Renal cortex interstitium (tissue), 11 donors: ENCODE measurements at regions not wholly inside any gene's neighbourhood (a gene's known extent, or its start where the extent isn't known, plus 50 kb on each side); places are given as distances from the start of the nearest gene placed in this dataset.
"Not testable (repeated sequence)": the region's sequence is repeated elsewhere in the genome, so short reads cannot be mapped to it uniquely, and the experiment has no call there.

ENCODE experiments used
- DNase-seq, 11 donors: peaks; one replicate each; pipeline ENCODE4 v3.0.0-alpha.2; 2013; ENCODE audit warnings: low read depth in 9 of 11, low spot score in 4 of 11; ENCODE audit errors: extremely low read depth in 1 of 11

DNA sequence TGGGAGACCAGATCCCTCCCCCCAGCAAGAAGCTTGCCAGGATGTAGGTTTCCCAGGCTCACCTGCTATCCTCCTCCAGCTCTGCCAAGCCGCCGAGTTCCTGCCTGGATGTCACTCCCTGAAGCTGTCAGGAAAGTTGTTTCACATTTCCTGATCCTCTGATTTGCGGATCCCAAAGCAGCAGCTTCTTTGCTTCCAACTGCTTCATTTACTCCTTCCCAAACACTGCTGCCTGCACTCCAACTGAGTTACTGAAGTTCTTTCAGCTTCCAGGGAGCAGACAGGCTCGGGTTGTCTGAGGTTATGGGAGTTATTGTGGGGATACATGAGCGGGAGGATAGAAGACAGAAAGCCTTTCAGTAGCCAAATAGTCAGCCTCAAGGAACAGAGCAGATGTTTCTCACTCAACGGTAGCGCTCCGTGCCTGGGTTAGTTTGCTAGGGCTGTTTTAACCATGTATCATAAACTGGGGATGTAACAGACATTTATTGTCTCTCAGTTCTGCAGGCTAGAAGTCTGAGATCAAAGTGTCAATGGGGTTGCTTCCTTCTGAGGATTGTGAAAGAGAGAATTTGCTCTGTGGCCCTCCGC lies 516.0 kb downstream of the REEP3 start:
- no peak for DNase-seq

DNA sequence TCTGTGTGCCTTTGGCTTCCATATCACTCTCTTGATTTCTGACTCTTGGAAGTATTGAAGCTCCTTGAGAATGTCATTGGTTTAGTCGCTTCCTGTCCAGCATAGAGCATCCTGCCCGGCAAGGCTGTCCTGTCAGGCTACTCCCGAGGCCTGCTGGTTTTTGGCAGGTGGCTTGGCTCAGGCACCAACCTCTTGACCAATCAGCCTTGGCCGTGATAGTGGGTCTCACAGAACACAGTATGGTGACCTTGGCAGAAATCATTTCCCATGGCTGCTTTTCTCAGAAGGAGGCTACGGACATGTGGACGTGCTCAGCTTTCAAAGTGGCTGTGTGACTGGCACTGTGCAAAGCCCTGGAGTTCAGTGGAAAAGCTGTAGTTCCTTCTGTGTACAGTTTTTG lies 516.9 kb downstream of the REEP3 start:
- no peak for DNase-seq

DNA sequence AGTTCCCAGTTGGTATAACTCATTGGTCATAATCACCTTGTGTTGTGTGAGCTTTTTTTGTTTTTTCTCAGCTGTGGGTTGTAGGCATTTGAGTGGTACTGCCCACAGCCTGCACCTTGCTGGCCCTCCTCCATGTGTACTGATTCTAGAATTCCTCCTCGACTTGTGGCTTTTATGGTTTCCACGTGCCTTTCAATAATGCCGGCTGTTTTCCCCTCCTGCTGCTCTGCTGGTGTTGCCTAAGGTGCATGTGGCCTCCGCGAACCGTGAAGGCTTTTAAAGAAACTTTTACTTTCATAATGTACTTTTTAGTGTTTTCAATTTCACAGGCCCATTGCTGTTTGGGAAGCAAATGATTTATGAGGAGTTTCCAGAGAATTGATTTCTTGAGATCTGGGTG lies 518.0 kb downstream of the REEP3 start:
- DNase-seq = peak in 1 of 11 donors; percentile 13

DNA sequence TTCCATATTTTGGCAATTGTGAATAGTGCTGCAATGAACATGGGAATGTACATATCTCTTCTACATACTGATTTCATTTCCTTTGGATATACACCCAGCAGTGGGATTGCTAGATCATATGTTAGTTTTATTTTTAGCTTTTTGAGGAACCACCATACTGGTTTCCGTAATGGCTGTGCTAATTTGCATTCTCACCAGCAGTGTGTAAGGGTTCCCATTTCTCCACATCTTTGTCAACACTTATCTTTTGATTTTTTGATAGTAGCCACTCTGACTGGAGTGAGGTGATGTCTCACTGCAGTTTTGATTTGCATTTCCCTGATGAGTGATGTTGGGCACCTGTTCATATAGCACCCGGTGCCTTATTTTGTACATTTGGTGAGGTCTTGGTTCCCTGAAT lies 519.6 kb downstream of the REEP3 start:
- DNase-seq = no peak

DNA sequence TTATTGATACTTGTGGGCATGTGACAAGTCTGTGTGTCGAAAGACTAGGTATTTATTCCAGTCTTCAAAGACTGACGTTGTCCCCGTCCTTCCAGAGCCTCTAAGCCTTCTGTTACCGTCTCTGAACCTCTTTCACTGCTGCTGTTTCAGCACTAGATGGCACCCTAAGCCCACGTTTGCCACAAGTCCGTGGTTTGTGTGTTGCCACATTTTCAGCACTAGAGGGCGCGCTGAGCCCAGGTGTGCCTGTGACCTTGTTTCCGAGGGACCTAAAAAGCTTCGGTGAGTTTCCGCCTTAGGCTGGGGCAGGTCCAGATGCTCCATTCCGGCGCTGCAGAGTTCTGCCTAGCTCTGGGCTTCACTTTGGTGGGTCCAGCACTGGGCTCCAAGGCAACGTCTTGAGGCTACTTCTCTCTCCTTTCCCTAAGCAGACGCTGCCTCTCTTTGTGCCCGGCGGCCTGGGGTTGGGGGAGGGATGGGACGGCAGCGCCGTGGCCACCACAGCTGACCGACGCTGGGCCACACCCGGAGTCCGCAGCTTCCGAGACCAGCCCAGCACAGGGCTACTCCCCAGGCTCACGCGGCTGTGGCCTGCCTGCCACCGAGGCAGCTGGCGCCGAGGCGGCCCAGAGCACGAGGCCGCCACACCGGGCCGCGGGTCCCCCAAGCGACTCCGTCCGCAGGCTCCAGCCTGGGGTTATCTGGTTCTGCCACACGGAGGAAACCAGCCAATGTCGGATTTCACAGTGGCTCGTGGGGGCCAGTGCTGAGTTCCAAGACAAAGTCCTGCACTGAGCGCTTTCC lies 520.2 kb downstream of the REEP3 start:
- peak; percentile 41 to 78 (median 65) for DNase-seq

DNA sequence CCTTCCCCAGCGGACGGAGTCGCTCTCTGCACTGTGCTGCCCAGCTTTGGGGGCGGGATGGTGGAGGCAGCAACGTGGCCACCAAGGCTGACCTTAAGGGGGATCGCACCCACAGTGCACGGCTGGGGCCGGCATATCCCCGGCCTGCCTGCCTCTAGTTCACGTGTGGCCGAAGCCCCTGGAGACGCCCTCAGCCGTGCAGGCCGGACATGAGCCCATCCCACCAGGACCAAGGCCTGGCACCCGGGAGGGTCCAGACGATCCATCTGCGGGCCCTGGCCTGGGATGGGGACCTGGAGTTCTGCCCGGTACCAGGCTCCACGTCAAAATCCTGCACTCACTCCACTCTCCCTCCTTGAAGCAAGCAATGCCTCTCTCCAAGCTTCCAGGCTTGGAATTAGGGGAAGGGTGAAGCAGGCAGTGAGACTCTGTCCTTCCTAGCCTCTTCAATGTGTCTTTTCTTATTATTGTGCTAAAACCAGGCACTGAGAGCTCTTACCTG lies 520.8 kb downstream of the REEP3 start:
- no peak for DNase-seq

DNA sequence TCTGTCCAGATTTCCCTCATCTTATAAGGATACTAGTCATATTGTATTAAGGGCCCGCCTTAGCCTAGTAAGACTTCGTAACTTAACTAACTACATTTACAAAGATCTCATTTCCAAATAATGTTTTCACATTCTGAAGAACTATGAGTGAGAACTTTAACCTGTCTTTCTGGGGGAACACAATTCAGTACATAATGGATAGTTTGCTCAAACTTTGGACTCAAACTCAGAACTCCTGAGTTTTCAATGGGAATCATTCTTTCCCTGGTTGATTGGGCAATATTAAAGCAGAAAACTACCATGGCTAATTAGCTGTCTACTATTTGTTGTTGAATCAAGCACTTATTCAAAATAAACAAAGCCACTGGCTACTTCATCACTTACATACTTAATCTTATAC lies 522.9 kb downstream of the REEP3 start:
- no peak for DNase-seq

DNA sequence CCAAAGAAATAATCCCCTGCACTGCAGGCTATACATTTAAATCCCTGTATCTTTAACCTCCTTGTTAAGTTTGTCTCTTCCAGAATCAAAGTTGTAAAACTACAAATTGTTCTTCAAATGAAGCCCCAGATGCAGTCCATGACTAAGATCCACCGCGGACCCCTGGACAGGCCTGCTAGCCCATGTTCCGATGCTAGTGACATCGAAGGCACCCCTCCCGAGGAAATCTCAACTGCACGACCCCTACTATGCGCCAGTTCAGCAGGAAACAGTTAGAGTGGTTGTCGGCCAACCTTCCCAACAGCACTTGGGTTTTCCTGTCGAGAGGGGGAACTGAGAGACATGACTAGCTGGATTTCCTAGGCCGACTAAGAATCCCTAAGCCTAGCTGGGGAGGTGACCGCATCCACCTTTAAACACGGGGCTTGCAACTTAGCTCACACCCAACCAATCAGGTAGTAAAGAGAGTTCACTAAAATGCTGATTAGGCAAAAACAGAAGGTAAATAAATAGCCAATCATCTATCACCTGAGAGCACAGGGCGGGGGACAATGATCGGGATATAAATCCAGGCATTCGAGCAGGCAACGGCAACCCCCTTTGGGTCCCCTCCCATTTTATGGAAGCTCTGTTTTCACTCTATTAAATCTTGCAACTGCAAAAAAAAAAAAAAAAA lies 523.9 kb downstream of the REEP3 start:
- not testable (repeated sequence) for DNase-seq

DNA sequence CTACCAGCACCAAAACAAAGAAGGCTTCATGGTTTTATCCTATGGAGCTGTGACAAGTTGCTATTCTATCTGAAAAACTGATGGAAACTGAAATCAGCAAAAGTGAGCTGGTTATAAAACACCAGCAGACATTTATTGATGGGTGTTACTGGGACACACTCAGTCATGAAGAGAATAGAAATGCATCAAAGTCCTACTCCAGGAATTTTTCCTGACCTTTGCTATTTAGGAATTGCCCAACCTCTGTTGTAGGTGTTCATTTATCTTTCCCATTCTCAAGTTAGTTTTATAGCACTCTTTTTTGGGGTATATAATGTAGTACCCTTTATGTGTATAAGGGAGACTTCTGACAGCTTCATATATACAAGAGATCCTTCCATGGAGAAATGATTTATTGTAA lies 533.2 kb downstream of the REEP3 start:
- no peak for DNase-seq

DNA sequence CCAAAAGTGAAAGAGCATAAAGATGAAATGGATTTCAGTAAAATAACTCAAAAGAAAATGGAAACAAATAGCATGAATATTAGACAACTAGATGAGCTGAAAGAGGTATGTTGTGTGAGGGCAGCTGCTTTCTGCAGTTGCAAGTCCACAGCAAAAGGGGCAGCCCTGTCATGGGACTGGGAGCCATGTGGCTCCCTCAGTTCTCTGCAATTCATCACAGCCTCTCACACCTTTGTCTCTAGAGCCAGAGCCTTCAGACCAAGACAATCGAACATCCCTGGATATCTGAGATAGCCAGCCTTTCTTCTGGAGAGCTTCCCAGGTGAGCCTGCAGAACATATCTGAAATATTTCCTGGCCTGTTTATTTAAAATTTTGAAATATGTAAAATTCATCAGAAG lies 538.7 kb downstream of the REEP3 start:
- DNase-seq = no peak

DNA sequence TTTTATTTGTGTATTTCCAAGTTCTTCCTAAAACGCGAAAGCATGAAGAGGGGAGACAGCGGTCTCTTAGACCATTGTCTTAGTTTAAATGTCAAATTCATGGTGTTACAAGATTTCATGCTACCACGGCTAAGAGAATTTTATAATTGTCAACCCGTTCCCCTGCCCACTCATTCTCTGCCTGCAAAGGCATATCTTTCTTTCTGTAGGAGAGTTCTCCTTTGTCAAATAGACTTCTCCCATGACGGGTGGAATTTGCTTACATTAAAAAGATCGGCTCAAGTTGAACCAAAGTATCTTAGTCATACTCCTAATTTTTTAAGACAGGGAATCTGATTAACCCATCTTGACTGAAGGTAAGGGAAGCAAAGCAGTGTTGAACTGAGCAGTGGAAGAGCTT lies 539.2 kb downstream of the REEP3 start:
- DNase-seq = no peak

DNA sequence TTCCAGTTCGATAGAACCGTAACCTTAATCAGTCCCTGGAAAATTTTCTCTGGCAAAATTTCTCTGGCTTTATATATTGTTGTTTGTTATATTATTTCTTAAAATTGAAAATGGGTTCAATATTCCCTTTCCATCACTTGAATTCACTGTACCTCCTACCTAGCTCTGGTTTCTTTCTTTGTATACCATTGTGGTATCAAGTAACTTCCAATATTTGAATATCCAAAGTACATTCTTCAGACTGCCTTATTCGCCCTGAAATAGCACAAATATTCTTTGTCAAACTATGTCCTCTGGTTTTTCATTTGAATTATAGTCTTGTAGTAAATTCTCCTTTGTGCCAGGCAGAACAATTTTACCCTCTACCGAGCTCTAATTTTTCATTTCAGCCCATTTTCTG lies 541.6 kb downstream of the REEP3 start:
- DNase-seq = no peak

DNA sequence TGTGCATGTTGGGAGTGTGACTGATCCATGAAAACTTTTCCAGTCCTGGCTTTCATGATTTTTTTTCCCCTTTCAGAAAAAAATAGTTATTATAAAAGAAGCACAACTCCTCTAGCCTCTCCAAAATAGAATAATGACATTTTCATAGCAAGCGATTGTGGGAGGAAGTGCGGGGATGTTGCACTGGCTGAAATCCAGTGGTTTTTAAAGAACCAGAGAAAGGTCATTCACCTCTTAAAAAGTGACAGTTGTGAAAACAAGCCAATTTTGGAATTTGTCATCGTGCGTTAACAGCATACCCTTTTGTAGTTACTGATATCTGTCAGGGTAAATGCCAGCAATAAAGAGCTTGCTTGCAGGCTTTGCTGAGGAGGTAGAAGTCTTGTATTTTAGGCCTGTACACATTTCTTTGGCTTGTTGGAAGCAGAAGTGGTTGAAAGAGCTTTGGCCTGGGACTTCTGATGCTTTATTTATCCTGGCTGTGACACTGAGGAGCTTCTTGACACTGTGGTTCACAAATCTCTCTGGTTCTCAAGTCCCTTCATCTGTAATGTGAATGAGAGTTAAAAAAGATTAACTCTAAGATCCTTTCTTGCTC lies 545.9 kb downstream of the REEP3 start:
- DNase-seq = peak in 1 of 11 donors; percentile 6

DNA sequence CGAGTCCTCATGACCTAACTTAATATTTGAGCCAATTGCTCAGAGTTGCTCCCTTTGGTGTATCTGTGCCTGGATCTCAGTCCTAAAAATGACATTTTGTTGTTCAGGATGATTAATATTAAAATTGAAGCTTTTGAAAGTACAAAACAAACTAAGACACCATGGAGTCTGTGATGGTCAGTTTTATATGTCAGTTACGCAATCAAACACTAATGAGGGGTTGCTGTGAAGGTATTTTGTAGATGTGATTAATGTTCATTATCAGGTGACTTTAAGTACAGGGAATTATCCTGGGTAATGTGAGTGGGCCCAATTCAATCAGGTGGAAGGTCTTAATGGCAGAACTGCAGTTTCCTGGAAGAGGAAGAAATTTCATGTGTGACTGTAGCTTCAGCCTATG lies 546.7 kb downstream of the REEP3 start:
- no peak for DNase-seq

DNA sequence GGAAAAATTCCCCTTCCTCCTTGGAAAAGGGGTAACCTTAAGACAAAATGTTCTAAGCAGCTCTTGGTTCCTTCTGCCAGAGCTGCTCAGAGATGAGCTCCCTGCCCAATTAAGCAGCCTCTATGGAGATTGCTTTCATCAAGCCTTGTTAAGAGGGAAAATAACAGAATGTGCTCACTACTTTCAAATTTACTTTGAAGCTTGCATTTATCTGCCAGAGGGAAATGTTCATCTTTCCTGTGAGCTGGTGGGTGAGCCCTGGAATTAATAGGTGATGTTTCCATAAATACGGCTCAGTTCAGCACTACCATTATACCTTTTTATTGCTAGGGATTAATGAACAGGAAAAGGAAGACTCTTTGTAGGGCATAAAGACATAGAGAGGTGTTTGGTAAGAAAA lies 549.0 kb downstream of the REEP3 start:
- no peak for DNase-seq

DNA sequence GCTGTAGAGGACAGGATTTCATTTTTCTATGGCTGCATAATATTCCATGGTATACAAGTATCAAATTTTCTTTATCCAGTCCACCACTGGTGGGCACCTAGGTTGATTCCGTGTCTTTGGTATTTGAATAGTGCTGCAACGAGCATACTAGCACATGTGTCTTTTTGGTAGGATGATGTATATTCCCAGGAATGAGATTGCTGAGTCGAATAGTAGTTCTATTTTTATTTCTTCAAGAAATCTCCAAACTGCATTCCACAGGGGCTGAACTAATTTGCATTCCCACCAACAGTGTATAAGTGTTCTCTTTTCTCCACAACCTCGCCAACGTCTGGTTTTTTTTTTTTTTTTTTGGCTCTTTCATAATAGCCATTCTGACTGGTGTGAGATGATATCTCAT lies 550.0 kb downstream of the REEP3 start:
- no peak for DNase-seq

DNA sequence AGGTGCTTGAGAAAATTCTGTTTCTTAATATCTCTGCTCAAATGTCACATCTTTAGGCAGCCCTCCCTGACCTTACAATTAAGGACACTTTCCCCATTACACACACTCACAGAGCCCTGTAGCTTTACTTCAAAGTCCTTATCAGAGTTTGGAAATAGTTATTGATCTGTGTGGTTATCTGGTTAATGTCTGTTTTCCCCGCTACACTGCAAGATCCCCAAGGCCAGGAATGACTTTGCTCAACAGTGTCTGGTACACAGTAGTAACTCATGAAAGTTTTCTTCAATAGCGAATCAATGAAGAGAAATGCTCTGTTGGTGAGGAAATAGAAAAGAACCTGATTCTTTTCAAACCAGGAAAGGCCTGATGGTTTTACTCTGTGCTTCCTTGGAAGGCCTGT lies 554.4 kb downstream of the REEP3 start:
- no peak for DNase-seq

DNA sequence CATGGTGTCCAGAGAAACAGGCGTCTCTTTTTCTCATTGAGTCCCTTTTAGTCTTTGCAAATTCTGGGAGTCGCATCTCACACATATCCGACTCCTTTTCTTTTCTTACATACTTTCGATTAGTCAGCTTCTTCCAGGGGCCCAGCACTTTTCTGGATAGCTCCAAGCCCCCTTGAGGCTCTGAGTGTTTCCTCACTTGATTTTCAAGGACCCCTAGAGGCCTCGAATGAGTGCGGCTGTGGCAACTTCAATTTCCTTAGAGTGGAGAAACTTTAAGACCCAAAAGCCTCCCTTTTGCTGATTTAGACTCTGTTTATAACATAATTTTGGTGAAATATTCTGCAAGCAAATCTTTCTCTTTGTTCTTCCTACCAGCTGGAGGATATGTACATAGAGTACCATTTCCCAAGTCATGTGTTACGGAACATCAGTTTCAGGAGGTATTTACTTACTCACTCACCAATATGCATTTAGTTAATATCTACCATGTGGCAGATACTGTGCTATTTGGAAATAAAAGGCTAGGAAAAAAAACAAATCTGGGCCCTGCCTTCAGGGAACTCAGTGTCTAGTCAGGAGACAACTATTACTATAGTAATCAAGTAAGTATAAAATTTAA lies 555.2 kb downstream of the REEP3 start:
- no peak for DNase-seq

DNA sequence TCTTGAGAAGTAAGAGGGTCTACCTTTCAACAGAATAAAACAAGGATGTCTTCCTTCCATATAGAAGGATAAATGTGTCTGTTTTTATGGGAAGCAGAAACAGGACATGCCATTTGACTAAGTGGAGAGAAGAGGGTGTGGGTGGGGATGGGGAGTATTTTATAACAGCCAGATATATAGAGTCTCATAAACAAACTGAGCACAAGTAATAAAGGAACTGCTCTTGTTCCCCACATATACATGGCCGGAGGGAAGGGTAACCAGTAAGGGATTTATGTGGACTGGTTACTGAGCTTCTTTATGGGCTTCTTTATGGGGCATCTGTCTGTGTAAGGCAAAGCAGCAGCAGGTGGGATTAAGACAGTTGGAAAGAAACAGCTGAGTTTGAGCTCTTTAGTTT lies 558.1 kb downstream of the REEP3 start:
- DNase-seq = no peak

DNA sequence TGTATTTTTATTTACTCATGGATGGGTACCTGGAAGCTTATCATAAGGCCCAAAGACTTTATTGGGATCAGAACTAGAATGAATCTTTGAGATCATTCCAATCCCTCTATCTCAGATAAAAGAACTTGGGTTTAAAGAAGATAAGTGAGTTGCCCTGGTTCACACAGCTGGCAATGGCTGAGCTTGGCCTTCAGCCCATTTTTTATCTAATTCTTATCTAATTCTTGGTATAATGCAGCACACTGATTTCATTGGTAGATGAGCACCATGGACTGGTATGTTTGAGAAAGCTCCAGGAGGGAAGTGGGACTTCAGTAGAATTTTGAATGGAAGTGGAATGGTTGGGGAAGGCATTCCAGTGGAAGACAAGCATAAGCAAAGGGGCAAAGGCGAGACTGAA lies 558.9 kb downstream of the REEP3 start:
- no peak for DNase-seq
